HFFc6 (cell line): ENCODE measurements at regions not wholly inside any gene's neighbourhood (a gene's known extent, or its start where the extent isn't known, plus 50 kb on each side); places are given as distances from the start of the nearest gene placed in this dataset.
A peak's percentile ranks its signal among the peaks of the same experiment; 100 is the strongest.

Experiments used
- DNase-seq: peaks from one replicate; pipeline ENCODE4 v3.0.0-alpha.2; 2018
- H3K27ac Mint-ChIP-seq: 2 replicates; pipeline ENCODE4 v1.8.0; 2020; ENCODE audit warnings: mild to moderate bottlenecking, mixed read lengths
- H3K27me3 Mint-ChIP-seq: 2 replicates; pipeline ENCODE4 v1.8.0; 2021; ENCODE audit warnings: mild to moderate bottlenecking, moderate library complexity, mixed read lengths; ENCODE audit not compliant: insufficient read depth
- H3K36me3 Mint-ChIP-seq: 2 replicates; pipeline ENCODE4 v1.8.0; 2021; ENCODE audit warnings: low read depth, mixed read lengths
- H3K4me1 Mint-ChIP-seq: 2 replicates; pipeline ENCODE4 v1.8.0; 2020; ENCODE audit warnings: low read depth, mixed read lengths
- H3K4me3 Mint-ChIP-seq: 2 replicates; pipeline ENCODE4 v1.8.0; 2020; ENCODE audit warnings: mild to moderate bottlenecking, moderate library complexity, mixed read lengths
- H3K9me3 Mint-ChIP-seq: 2 replicates; pipeline ENCODE4 v1.8.0; 2020; ENCODE audit warnings: mild to moderate bottlenecking, mixed read lengths
- CTCF ChIP-seq: fragments of 200-600 bp; sonication (generic); IDR thresholded peaks from 2 replicates; pipeline ENCODE4 v1.5.0; 2021; ENCODE audit warnings: antibody characterized with exemption, mild to moderate bottlenecking

DNA sequence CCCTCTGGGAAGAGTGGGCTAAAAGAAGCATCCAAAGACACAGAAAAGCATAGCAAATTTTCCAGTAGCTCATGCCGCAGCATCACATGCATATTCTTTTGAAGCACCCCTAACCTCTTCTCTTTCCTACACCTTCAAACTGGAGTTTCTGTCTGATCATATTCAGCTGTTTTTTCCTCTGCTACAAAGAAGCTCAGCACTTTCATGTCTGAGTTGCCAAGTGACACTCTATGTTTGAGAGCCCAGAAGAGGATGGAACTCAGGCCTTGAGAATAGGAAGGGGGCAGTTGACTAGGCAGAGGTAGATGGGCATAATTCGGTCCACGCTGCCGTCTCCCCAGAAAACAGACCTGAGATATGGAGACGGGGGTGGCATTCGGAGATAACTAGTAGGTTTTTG is 489.6 kb upstream of the NR2F2 start:
- Mint-ChIP-seq H3K4me3 (no peak overlapping the region), H3K9me3 (no peaks in the 10 kb centered on the region), H3K36me3 (no peaks in the 10 kb centered on the region), H3K4me1 (peaks cover 52% of the 10 kb centered on the region), H3K27me3 (no peaks in the 10 kb centered on the region; the same call in 1 of the 2 replicates), H3K27ac (peak overlapping the region; percentile 87)
- TF ChIP-seq CTCF: no peak
- no peak for DNase-seq

GRCh38 chr15:95842576-95842975 is 487.9 kb upstream of the NR2F2 start:
- Mint-ChIP-seq H3K27ac (peak overlapping the region; percentile 75), H3K36me3 (no peaks in the 10 kb centered on the region), H3K27me3 (no peaks in the 10 kb centered on the region; the same call in 1 of the 2 replicates), H3K4me3 (peak overlapping the region; percentile 51; the same call in 1 of the 2 replicates), H3K9me3 (no peaks in the 10 kb centered on the region), H3K4me1 (peaks cover 53% of the 10 kb centered on the region)
- no peak for TF ChIP-seq CTCF
- DNase-seq: no peak

DNA sequence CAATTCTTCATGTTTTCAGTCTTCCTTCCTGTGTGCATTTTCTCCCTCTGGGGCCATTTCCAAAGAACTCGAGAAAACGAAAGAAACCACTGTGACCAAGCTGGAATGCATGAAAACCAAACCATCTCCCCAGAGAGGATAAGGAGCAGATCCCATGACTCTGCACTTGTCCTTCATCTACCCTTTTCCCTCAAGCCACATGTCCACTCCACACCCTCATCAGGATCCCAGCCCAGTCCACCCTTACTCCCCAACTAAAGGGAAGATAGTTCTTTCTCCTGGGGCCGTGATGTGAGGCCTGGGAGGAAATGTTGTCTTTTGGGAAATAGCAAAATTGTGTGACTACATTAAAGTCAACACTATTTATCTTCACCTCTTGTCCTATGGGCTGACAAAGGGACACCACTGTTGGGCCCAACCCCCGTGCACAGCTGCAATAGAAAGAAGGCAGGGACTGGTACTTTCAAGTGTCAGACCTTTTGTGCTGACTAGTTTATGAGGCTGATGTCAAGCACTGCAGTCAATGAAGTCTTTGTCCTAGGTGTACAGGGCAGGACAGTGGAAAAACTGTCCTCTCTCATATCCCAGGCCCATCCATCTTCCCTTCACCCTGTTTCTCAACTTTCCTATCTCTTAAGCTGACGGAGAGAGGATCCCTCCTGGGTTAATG is 487.1 kb upstream of the NR2F2 start:
- Mint-ChIP-seq H3K9me3 (no peaks in the 10 kb centered on the region), H3K36me3 (no peaks in the 10 kb centered on the region), H3K27me3 (no peaks in the 10 kb centered on the region; the same call in 1 of the 2 replicates), H3K4me1 (peaks cover 57% of the 10 kb centered on the region), H3K27ac (peak overlapping the region; percentile 75), H3K4me3 (peak overlapping the region; percentile 51)
- TF ChIP-seq CTCF: no peak
- DNase-seq: peak; percentile 72

DNA sequence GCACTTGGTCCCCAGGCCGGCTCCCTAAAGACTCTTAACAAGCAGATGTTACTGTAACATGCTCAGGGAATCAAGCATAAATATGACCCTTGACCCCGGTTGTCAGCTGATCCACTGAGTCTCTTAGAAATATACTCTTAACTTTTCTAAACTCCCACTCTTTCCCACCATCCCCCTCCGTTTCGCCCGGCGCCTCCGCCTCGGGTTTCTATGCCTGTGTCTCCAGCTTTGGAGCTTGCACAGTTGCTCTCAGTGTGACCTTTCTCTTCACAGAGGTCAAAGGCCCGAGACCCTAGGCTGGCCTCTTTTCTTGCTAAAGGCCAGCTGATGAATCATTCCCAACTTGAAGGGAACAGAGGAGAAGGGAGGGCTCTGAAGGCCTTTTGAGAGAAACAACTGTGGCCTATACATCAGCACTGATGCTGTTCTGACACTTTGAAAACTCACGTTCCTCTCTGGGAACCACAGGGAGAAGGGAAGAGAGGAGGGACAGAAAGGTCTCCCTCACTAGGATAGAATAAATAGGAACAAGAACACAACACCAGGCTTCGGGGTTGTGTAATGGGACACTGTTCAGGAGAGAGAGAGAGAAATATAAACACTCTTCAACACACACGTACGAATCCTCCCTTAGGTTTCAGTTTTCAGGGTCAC is 484.5 kb upstream of the NR2F2 start:
- H3K36me3 Mint-ChIP-seq: no peaks in the 10 kb centered on the region
- no peaks in the 10 kb centered on the region for H3K9me3 Mint-ChIP-seq
- peaks cover 33% of the 10 kb centered on the region for H3K4me1 Mint-ChIP-seq
- no peaks in the 10 kb centered on the region; the same call in 1 of the 2 replicates for H3K27me3 Mint-ChIP-seq
- peak overlapping the region; percentile 28; the same call in 1 of the 2 replicates for H3K27ac Mint-ChIP-seq
- TF ChIP-seq CTCF: no peak
- DNase-seq: no peak
- H3K4me3 Mint-ChIP-seq: peak overlapping the region; percentile 56

DNA sequence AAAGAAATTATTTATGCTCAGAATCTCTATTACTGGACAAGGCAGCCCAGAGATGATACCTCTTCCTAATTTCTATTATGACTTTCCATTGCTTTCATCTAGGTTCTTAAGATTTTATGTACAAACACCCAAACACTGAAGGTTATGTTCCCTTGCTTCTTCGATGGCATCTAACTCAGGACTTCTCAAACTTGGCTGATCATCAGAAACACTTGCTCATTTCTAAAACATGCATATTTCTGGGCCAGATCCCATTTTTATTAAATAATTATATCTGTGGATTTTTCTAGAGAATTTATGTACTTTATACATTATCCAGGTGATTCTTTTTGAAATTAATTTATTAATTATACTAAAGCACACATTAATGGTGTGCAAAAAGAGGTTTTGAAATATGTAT is 482.4 kb upstream of the NR2F2 start:
- no peak overlapping the region for H3K27ac Mint-ChIP-seq
- H3K4me1 Mint-ChIP-seq: peaks cover 22% of the 10 kb centered on the region
- TF ChIP-seq CTCF: no peak
- H3K27me3 Mint-ChIP-seq: no peaks in the 10 kb centered on the region; the same call in 1 of the 2 replicates
- no peaks in the 10 kb centered on the region for H3K36me3 Mint-ChIP-seq
- H3K9me3 Mint-ChIP-seq: no peaks in the 10 kb centered on the region
- H3K4me3 Mint-ChIP-seq: no peak overlapping the region
- no peak for DNase-seq
